Gastroesophageal sphincter (tissue), 3 donors: ENCODE measurements at regions not wholly inside any gene's neighbourhood (a gene's known extent, or its start where the extent isn't known, plus 50 kb on each side); places are given as distances from the start of the nearest gene placed in this dataset.

Source experiments
- CTCF ChIP-seq, 4 experiments: fragments of 200-600 bp in 2 of 4; fragments of 450-650 bp in 2 of 4; sonication (generic) in 1 of 4; IDR thresholded peaks; one replicate each; pipeline ENCODE4 v1.5.1; 2017 to 2019; ENCODE audit warnings: antibody characterized with exemption in 4 of 4, mild to moderate bottlenecking in 2 of 4, moderate library complexity in 2 of 4
- EP300 ChIP-seq: sonication (generic); formaldehyde crosslinking; IDR thresholded peaks from one replicate; pipeline ENCODE4 v1.6.1; 2017; ENCODE audit warnings: antibody characterized with exemption, mild to moderate bottlenecking
- POLR2A ChIP-seq, 2 donors: fragments of 450-650 bp; IDR thresholded peaks; one replicate each; pipeline ENCODE4 v1.6.1; 2017; ENCODE audit warnings: antibody characterized with exemption in 2 of 2, mild to moderate bottlenecking in 2 of 2, moderate library complexity in 1 of 2
- POLR2AphosphoS5 ChIP-seq: sonication (generic); formaldehyde crosslinking; IDR thresholded peaks from one replicate; pipeline ENCODE4 v1.6.1; 2017; ENCODE audit warnings: antibody characterized with exemption

GRCh38 chr6:105799056-105799455 is 287.1 kb upstream of the PRDM1 start:
- no peak for TF ChIP-seq CTCF (IDR thresholded peaks at IDR 0.05)
- TF ChIP-seq EP300 = no peak
- TF ChIP-seq POLR2A (IDR thresholded peaks at IDR 0.05) = no peak
- no peak for TF ChIP-seq POLR2AphosphoS5
